ENCODE measurements at regions not wholly inside any gene's neighbourhood (a gene's known extent, or its start where the extent isn't known, plus 50 kb on each side); places are given as distances from the start of the nearest gene placed in this dataset.

- TF ChIP-seq EZH2 (IDR thresholded peaks at IDR 0.05), result no peak
- TF ChIP-seq, protein P1, sequence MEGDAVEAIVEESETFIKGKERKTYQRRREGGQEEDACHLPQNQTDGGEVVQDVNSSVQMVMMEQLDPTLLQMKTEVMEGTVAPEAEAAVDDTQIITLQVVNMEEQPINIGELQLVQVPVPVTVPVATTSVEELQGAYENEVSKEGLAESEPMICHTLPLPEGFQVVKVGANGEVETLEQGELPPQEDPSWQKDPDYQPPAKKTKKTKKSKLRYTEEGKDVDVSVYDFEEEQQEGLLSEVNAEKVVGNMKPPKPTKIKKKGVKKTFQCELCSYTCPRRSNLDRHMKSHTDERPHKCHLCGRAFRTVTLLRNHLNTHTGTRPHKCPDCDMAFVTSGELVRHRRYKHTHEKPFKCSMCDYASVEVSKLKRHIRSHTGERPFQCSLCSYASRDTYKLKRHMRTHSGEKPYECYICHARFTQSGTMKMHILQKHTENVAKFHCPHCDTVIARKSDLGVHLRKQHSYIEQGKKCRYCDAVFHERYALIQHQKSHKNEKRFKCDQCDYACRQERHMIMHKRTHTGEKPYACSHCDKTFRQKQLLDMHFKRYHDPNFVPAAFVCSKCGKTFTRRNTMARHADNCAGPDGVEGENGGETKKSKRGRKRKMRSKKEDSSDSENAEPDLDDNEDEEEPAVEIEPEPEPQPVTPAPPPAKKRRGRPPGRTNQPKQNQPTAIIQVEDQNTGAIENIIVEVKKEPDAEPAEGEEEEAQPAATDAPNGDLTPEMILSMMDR (IDR thresholded peaks at IDR 0.05 in 2 of 3, conservative IDR thresholded peaks at IDR 0.05 in 1 of 3; ENCODE audit: borderline replicate concordance in 1 of 3, insufficient read depth in 1 of 3, low read depth in 2 of 3, low read length in 2 of 3), result no peak
Measured at GRCh38 chr3:64880916-64881315, 193.1 kb upstream of the ADAMTS9 start.
